Type B pancreatic cell (in vitro differentiated cells): ENCODE measurements at regions not wholly inside any gene's neighbourhood (a gene's known extent, or its start where the extent isn't known, plus 50 kb on each side); places are given as distances from the start of the nearest gene placed in this dataset.

Experiments used
- DNase-seq: peaks from one replicate; pipeline ENCODE4 v3.0.0; 2021; ENCODE audit warnings: mixed read lengths; ENCODE audit not compliant: unreplicated experiment; ENCODE audit errors: extremely low spot score
- H3K27ac Mint-ChIP-seq: 2 replicates; pipeline ENCODE4 v1.8.0; 2021; ENCODE audit warnings: mild to moderate bottlenecking, mixed read lengths
- H3K27me3 Mint-ChIP-seq: 2 replicates; pipeline ENCODE4 v1.8.0; 2021; ENCODE audit warnings: mixed read lengths
- H3K36me3 Mint-ChIP-seq: 2 replicates; pipeline ENCODE4 v1.8.0; 2021; ENCODE audit warnings: mixed read lengths
- H3K4me1 Mint-ChIP-seq: one replicate; pipeline ENCODE4 v1.8.0; 2021; ENCODE audit warnings: mixed read lengths; ENCODE audit not compliant: unreplicated experiment
- H3K4me3 Mint-ChIP-seq: 2 replicates; pipeline ENCODE4 v1.8.0; 2021; ENCODE audit warnings: mild to moderate bottlenecking, mixed read lengths
- H3K9me3 Mint-ChIP-seq: 2 replicates; pipeline ENCODE4 v1.8.0; 2021; ENCODE audit warnings: mixed read lengths
- CTCF ChIP-seq: fragments of 200-600 bp; sonication (generic); conservative IDR thresholded peaks from 2 replicates; pipeline ENCODE4 v1.5.0; 2021; ENCODE audit warnings: antibody characterized with exemption, mild to moderate bottlenecking

GRCh38 chr17:34769049-34769448, 189.7 kb downstream of the TMEM132E start:
- no peak for TF ChIP-seq CTCF
- Mint-ChIP-seq H3K9me3 (no peaks in the 10 kb centered on the region), H3K27ac (no peak overlapping the region), H3K36me3 (no peaks in the 10 kb centered on the region), H3K27me3 (peaks cover 61% of the 10 kb centered on the region), H3K4me1 (peaks cover 4% of the 10 kb centered on the region), H3K4me3 (no peak overlapping the region)
- DNase-seq: no peak

GRCh38 chr17:34765291-34765690, 185.9 kb downstream of the TMEM132E start:
- H3K9me3 Mint-ChIP-seq: no peaks in the 10 kb centered on the region
- H3K4me1 Mint-ChIP-seq: peaks cover 4% of the 10 kb centered on the region
- H3K27ac Mint-ChIP-seq: no peak overlapping the region
- no peak for DNase-seq
- H3K27me3 Mint-ChIP-seq: peaks cover 50% of the 10 kb centered on the region
- H3K36me3 Mint-ChIP-seq: no peaks in the 10 kb centered on the region
- no peak overlapping the region for H3K4me3 Mint-ChIP-seq
- TF ChIP-seq CTCF: no peak

- H3K27ac Mint-ChIP-seq: no peak overlapping the region
- peaks cover 45% of the 10 kb centered on the region for H3K27me3 Mint-ChIP-seq
- H3K36me3 Mint-ChIP-seq: no peaks in the 10 kb centered on the region
- no peaks in the 10 kb centered on the region for H3K9me3 Mint-ChIP-seq
- no peak for DNase-seq
- H3K4me3 Mint-ChIP-seq: no peak overlapping the region
- peaks cover 4% of the 10 kb centered on the region for H3K4me1 Mint-ChIP-seq
- no peak for TF ChIP-seq CTCF
Observed at GRCh38 chr17:34764716-34765115, 185.3 kb downstream of the TMEM132E start.

GRCh38 chr17:34763728-34764665, 184.6 kb downstream of the TMEM132E start:
- Mint-ChIP-seq H3K4me1 (peaks cover 4% of the 10 kb centered on the region), H3K27ac (peak overlapping the region; percentile 19), H3K36me3 (no peaks in the 10 kb centered on the region), H3K27me3 (peaks cover 43% of the 10 kb centered on the region), H3K9me3 (no peaks in the 10 kb centered on the region), H3K4me3 (no peak overlapping the region)
- TF ChIP-seq CTCF: no peak
- no peak for DNase-seq

- H3K4me1 Mint-ChIP-seq: peaks cover 2% of the 10 kb centered on the region
- peaks cover 43% of the 10 kb centered on the region for H3K27me3 Mint-ChIP-seq
- H3K9me3 Mint-ChIP-seq: no peaks in the 10 kb centered on the region
- no peak for DNase-seq
- no peak overlapping the region for H3K4me3 Mint-ChIP-seq
- TF ChIP-seq CTCF: no peak
- H3K36me3 Mint-ChIP-seq: no peaks in the 10 kb centered on the region
- H3K27ac Mint-ChIP-seq: no peak overlapping the region
Observed at GRCh38 chr17:34762078-34762477, 182.7 kb downstream of the TMEM132E start.
